H9 (cell line): ENCODE measurements at regions not wholly inside any gene's neighbourhood (a gene's known extent, or its start where the extent isn't known, plus 50 kb on each side); places are given as distances from the start of the nearest gene placed in this dataset.

ENCODE experiments used
- DNase-seq: peaks from one replicate; pipeline ENCODE4 v3.0.0-alpha.2; 2017
- H2AFZ ChIP-seq: one replicate; pipeline ENCODE4 v1.6.1; 2013; ENCODE audit warnings: mild to moderate bottlenecking, low read length, control low read depth, moderate library complexity
- H2AK5ac ChIP-seq: 2 replicates; pipeline ENCODE4 v1.6.1; 2013; ENCODE audit warnings: low read length, control low read depth, mixed read lengths; ENCODE audit not compliant: insufficient read length
- H2BK120ac ChIP-seq: one replicate; pipeline ENCODE4 v1.6.1; 2013; ENCODE audit warnings: low read depth, mild to moderate bottlenecking, low read length, control low read depth, inconsistent platforms; ENCODE audit not compliant: poor library complexity, severe bottlenecking
- H2BK12ac ChIP-seq: 2 replicates; pipeline ENCODE4 v1.6.1; 2013; ENCODE audit warnings: low read length, control low read depth, mixed read lengths, low read depth; ENCODE audit not compliant: insufficient read length
- H2BK15ac ChIP-seq: 2 replicates; pipeline ENCODE4 v1.6.1; 2013; ENCODE audit warnings: low read depth, low read length, control low read depth
- H2BK20ac ChIP-seq: one replicate; pipeline ENCODE4 v1.6.1; 2013; ENCODE audit warnings: low read depth, mild to moderate bottlenecking, low read length, control low read depth, inconsistent platforms; ENCODE audit not compliant: poor library complexity, severe bottlenecking
- H2BK5ac ChIP-seq: 2 replicates; pipeline ENCODE4 v1.6.1; 2013; ENCODE audit warnings: low read length, control low read depth, mixed read lengths; ENCODE audit not compliant: insufficient read length
- H3K14ac ChIP-seq: 2 replicates; pipeline ENCODE4 v1.6.1; 2013; ENCODE audit warnings: low read length, control low read depth; ENCODE audit not compliant: insufficient read depth
- H3K18ac ChIP-seq: 2 replicates; pipeline ENCODE4 v1.6.1; 2013; ENCODE audit warnings: low read depth, mild to moderate bottlenecking, mixed read lengths, low read length, control low read depth; ENCODE audit not compliant: insufficient read length
- H3K23ac ChIP-seq: 2 replicates; pipeline ENCODE4 v1.6.1; 2013; ENCODE audit warnings: low read length, control low read depth, mixed read lengths, low read depth; ENCODE audit not compliant: insufficient read length
- H3K23me2 ChIP-seq: 2 replicates; pipeline ENCODE4 v1.6.1; 2013; ENCODE audit warnings: low read depth, mild to moderate bottlenecking, mixed read lengths, low read length, control low read depth; ENCODE audit not compliant: insufficient read length, poor library complexity, severe bottlenecking
- H3K27ac ChIP-seq: 2 replicates; pipeline ENCODE4 v1.5.1; 2013; ENCODE audit warnings: low read length, control low read depth, mixed read lengths, low read depth; ENCODE audit not compliant: insufficient read length
- H3K27me3 ChIP-seq: 2 replicates; pipeline ENCODE4 v1.6.1; 2013; ENCODE audit warnings: low read length, control low read depth, inconsistent platforms; ENCODE audit not compliant: insufficient read depth
- H3K4ac ChIP-seq: 2 replicates; pipeline ENCODE4 v1.6.1; 2013; ENCODE audit warnings: low read depth, mild to moderate bottlenecking, control low read depth, inconsistent platforms, low read length, moderate library complexity
- H3K4me1 ChIP-seq: 2 replicates; pipeline ENCODE4 v1.6.1; 2013; ENCODE audit warnings: low read length, control low read depth, inconsistent platforms; ENCODE audit not compliant: insufficient read depth
- H3K4me2 ChIP-seq: 2 replicates; pipeline ENCODE4 v1.6.1; 2013; ENCODE audit warnings: low read length, control low read depth, mixed read lengths; ENCODE audit not compliant: insufficient read length, insufficient read depth
- H3K56ac ChIP-seq: 2 replicates; pipeline ENCODE4 v1.6.1; 2013; ENCODE audit warnings: low read depth, mild to moderate bottlenecking, mixed read lengths, low read length, control low read depth; ENCODE audit not compliant: insufficient read length
- H3K79me1 ChIP-seq: 2 replicates; pipeline ENCODE4 v1.6.1; 2013; ENCODE audit warnings: low read depth, mild to moderate bottlenecking, moderate library complexity, low read length, control low read depth, inconsistent platforms; ENCODE audit not compliant: insufficient read depth, poor library complexity, severe bottlenecking
- H3K79me2 ChIP-seq: 2 replicates; pipeline ENCODE4 v1.6.1; 2013; ENCODE audit warnings: low read length, control low read depth, inconsistent platforms; ENCODE audit not compliant: insufficient read depth
- H3K9ac ChIP-seq: 2 replicates; pipeline ENCODE4 v1.6.1; 2013; ENCODE audit warnings: low read length, control low read depth, mixed read lengths; ENCODE audit not compliant: insufficient read length; ENCODE audit errors: extremely low read depth
- H3K9me3 ChIP-seq: one replicate; pipeline ENCODE4 v1.6.1; 2013; ENCODE audit warnings: low read depth, low read length, inconsistent platforms; ENCODE audit not compliant: control insufficient read depth
- H3T11ph ChIP-seq: one replicate; pipeline ENCODE4 v1.6.1; 2013; ENCODE audit warnings: mild to moderate bottlenecking, low read length, control low read depth, inconsistent platforms
- H4K20me1 ChIP-seq: one replicate; pipeline ENCODE4 v1.6.1; 2013; ENCODE audit not compliant: control insufficient read depth, insufficient read length, insufficient read depth
- H4K5ac ChIP-seq: 2 replicates; pipeline ENCODE4 v1.6.1; 2013; ENCODE audit warnings: low read depth, mild to moderate bottlenecking, mixed read lengths, low read length, control low read depth; ENCODE audit not compliant: insufficient read length
- H4K8ac ChIP-seq: replicated peaks from 2 replicates; pipeline ENCODE4 v1.6.1; 2013; ENCODE audit warnings: low read length, control low read depth, mixed read lengths, low read depth; ENCODE audit not compliant: insufficient read length
- H4K91ac ChIP-seq: 2 replicates; pipeline ENCODE4 v1.6.1; 2013; ENCODE audit warnings: low read depth, mild to moderate bottlenecking, moderate library complexity, mixed read lengths, low read length, control low read depth; ENCODE audit not compliant: insufficient read length
- H3K27ac Mint-ChIP-seq, 3 experiments: 2 replicates in 2 of 3; 3 replicates in 1 of 3; pipeline ENCODE4 v1.8.0; 2020 to 2021; ENCODE audit warnings: mixed read lengths in 3 of 3, mild to moderate bottlenecking in 1 of 3, moderate library complexity in 1 of 3
- H3K27me3 Mint-ChIP-seq: 2 replicates; pipeline ENCODE4 v1.8.0; 2021; ENCODE audit warnings: low read depth, mild to moderate bottlenecking, moderate library complexity, mixed read lengths
- H3K36me3 Mint-ChIP-seq, 3 experiments: 2 replicates in 2 of 3; 3 replicates in 1 of 3; pipeline ENCODE4 v1.8.0; 2020 to 2021; ENCODE audit warnings: low read depth in 3 of 3, mixed read lengths in 3 of 3; ENCODE audit not compliant: insufficient read depth in 1 of 3
- H3K4me1 Mint-ChIP-seq, 2 experiments: 2 replicates each; pipeline ENCODE4 v1.8.0; 2020; ENCODE audit warnings: mixed read lengths in 2 of 2
- H3K4me3 Mint-ChIP-seq, 2 experiments: 2 replicates in 1 of 2; 3 replicates in 1 of 2; pipeline ENCODE4 v1.8.0; 2020 to 2021; ENCODE audit warnings: mild to moderate bottlenecking in 2 of 2, mixed read lengths in 2 of 2, moderate library complexity in 1 of 2
- H3K9me3 Mint-ChIP-seq, 2 experiments: 2 replicates in 1 of 2; 3 replicates in 1 of 2; pipeline ENCODE4 v1.8.0; 2020; ENCODE audit warnings: mild to moderate bottlenecking in 2 of 2, mixed read lengths in 2 of 2, moderate library complexity in 1 of 2
- CTCF ChIP-seq: fragments of 200-600 bp; sonication (generic); conservative IDR thresholded peaks from 3 replicates; pipeline ENCODE4 v1.8.0; 2021; ENCODE audit warnings: antibody characterized with exemption, mild to moderate bottlenecking
- WGBS: extraction: QIAGEN DNeasy Blood & Tissue Kit; methylation state at CpG from one replicate; pipeline ENCODE4 v1.1.7; 2013; ENCODE audit warnings: missing lambda C conversion rate, low lambda C conversion rate, mixed read lengths; ENCODE audit not compliant: insufficient read length; ENCODE audit errors: extremely low coverage; 5-methylcytosine and 5-hydroxymethylcytosine counted together

DNA sequence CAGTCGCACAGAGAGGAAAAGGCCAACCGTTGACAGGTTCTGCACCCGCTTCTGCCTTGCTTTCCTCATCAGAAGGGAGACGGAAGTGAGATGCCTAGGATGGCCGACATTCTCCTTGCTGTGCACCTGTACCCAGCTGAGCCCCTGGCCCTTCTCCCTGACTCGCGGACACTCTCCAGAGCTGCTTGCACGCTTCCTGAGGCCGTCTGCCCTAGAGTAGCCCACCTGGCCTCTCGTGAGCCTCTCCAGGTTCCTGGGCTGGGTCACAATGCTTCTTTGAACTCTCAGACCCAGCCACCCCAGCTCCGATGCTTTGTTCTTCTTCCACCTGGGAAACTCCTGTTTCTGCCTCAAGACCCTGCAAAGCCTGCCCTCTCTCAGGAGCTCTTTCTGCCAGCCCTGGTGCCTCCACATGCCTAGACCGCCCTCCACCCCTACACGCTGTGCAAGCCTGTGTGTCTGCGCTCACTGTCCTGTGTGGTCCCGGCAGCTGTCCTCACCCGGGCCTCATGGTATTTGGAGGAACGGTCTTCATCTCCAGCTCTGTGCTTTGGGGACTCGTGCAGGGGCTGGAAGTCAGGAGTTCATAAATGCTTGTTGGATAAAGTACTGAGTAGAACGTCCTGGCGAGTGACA is 345.4 kb upstream of the SALL3 start:
- H3K4me1 ChIP-seq: no peaks in the 10 kb centered on the region
- DNase-seq: no peak
- no peak overlapping the region; a peak in 1 of 7 replicates for H3K27ac Mint-ChIP-seq
- H3K9me3 Mint-ChIP-seq: peaks cover 17 to 19% of the 10 kb centered on the region in 2 experiments
- H3K9ac ChIP-seq: no peak overlapping the region
- no peak overlapping the region for H3T11ph ChIP-seq
- H3K79me2 ChIP-seq: no peaks in the 10 kb centered on the region
- no peak overlapping the region for H3K4me3 Mint-ChIP-seq
- peaks cover 0 to 20% (median 7%) of the 10 kb centered on the region in 3 experiments; a peak in 4 of 7 replicates for H3K36me3 Mint-ChIP-seq
- no peak overlapping the region for H4K5ac ChIP-seq
- no peak overlapping the region for H2BK12ac ChIP-seq
- no peak for TF ChIP-seq CTCF
- no peak overlapping the region for H3K4ac ChIP-seq
- H4K8ac ChIP-seq: no peak overlapping the region
- no peak overlapping the region for H3K4me2 ChIP-seq
- H2BK120ac ChIP-seq: no peak overlapping the region
- H2BK5ac ChIP-seq: no peak overlapping the region
- H3K27ac ChIP-seq: no peak overlapping the region
- no peak overlapping the region for H3K18ac ChIP-seq
- H3K23me2 ChIP-seq: no peaks in the 10 kb centered on the region
- H2BK20ac ChIP-seq: no peak overlapping the region
- H3K14ac ChIP-seq: no peak overlapping the region
- no peak overlapping the region for H2BK15ac ChIP-seq
- no peaks in the 10 kb centered on the region for H3K4me1 Mint-ChIP-seq
- no peak overlapping the region for H3K56ac ChIP-seq
- H2AFZ ChIP-seq: no peak overlapping the region
- H4K20me1 ChIP-seq: peaks cover 3% of the 10 kb centered on the region
- no peaks in the 10 kb centered on the region for H3K79me1 ChIP-seq
- H4K91ac ChIP-seq: no peak overlapping the region
- H3K23ac ChIP-seq: no peak overlapping the region
- H3K9me3 ChIP-seq: no peaks in the 10 kb centered on the region
- WGBS: no CpG with 5 or more reads among the region's 20 CpGs
- H2AK5ac ChIP-seq: no peak overlapping the region
- no peaks in the 10 kb centered on the region for H3K27me3 ChIP-seq
- H3K27me3 Mint-ChIP-seq: no peaks in the 10 kb centered on the region
